ENCODE measurements at regions not wholly inside any gene's neighbourhood (a gene's known extent, or its start where the extent isn't known, plus 50 kb on each side); places are given as distances from the start of the nearest gene placed in this dataset.
"Not testable (repeated sequence)": the region's sequence is repeated elsewhere in the genome, so short reads cannot be mapped to it uniquely, and the experiment has no call there.

DNA sequence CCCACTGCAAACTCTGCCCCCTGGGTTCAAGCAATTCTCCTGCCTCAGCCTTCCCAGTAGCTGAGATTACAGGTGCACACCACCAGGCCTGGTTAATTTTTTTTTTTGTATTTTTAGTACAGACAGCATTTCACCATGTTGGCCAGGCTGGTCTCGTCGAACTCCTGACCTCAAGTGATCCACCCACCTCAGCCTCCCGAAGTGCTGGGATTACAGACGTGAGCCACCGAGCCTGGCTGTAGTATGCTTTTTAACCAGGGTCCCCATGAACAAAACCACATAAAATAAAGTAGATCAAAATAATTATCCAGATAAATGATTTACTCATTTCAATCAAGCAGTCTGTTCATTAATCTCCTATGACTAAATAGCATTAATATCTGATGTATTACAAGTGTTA, 2144.0 kb downstream of the TP53TG3F start:
- TF ChIP-seq, protein P1, sequence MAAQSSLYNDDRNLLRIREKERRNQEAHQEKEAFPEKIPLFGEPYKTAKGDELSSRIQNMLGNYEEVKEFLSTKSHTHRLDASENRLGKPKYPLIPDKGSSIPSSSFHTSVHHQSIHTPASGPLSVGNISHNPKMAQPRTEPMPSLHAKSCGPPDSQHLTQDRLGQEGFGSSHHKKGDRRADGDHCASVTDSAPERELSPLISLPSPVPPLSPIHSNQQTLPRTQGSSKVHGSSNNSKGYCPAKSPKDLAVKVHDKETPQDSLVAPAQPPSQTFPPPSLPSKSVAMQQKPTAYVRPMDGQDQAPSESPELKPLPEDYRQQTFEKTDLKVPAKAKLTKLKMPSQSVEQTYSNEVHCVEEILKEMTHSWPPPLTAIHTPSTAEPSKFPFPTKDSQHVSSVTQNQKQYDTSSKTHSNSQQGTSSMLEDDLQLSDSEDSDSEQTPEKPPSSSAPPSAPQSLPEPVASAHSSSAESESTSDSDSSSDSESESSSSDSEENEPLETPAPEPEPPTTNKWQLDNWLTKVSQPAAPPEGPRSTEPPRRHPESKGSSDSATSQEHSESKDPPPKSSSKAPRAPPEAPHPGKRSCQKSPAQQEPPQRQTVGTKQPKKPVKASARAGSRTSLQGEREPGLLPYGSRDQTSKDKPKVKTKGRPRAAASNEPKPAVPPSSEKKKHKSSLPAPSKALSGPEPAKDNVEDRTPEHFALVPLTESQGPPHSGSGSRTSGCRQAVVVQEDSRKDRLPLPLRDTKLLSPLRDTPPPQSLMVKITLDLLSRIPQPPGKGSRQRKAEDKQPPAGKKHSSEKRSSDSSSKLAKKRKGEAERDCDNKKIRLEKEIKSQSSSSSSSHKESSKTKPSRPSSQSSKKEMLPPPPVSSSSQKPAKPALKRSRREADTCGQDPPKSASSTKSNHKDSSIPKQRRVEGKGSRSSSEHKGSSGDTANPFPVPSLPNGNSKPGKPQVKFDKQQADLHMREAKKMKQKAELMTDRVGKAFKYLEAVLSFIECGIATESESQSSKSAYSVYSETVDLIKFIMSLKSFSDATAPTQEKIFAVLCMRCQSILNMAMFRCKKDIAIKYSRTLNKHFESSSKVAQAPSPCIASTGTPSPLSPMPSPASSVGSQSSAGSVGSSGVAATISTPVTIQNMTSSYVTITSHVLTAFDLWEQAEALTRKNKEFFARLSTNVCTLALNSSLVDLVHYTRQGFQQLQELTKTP (IDR thresholded peaks at IDR 0.05; ENCODE audit: low read depth in 1 of 2, partially characterized antibody in 2 of 2): not testable (repeated sequence)
- TF ChIP-seq, protein P2, sequence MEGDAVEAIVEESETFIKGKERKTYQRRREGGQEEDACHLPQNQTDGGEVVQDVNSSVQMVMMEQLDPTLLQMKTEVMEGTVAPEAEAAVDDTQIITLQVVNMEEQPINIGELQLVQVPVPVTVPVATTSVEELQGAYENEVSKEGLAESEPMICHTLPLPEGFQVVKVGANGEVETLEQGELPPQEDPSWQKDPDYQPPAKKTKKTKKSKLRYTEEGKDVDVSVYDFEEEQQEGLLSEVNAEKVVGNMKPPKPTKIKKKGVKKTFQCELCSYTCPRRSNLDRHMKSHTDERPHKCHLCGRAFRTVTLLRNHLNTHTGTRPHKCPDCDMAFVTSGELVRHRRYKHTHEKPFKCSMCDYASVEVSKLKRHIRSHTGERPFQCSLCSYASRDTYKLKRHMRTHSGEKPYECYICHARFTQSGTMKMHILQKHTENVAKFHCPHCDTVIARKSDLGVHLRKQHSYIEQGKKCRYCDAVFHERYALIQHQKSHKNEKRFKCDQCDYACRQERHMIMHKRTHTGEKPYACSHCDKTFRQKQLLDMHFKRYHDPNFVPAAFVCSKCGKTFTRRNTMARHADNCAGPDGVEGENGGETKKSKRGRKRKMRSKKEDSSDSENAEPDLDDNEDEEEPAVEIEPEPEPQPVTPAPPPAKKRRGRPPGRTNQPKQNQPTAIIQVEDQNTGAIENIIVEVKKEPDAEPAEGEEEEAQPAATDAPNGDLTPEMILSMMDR (IDR thresholded peaks at IDR 0.05 in 2 of 3, conservative IDR thresholded peaks at IDR 0.05 in 1 of 3; ENCODE audit: insufficient read depth in 2 of 3, low read depth in 1 of 3, low read length in 3 of 3): not testable (repeated sequence)
- not testable (repeated sequence) for TF ChIP-seq ZNF232 (CRISPR knock-in tag; IDR thresholded peaks at IDR 0.05); NCOR1 (IDR thresholded peaks at IDR 0.05); BHLHE40 (IDR thresholded peaks at IDR 0.05; ENCODE audit: low read length); RNF2 (IDR thresholded peaks at IDR 0.05); HDAC6 (IDR thresholded peaks at IDR 0.05; ENCODE audit: low read depth, low read length); ZFP1 (CRISPR knock-in tag; IDR thresholded peaks at IDR 0.05); NFYB (IDR thresholded peaks at IDR 0.05; ENCODE audit: extremely low read depth, insufficient read length); ZNF217 (CRISPR knock-in tag; IDR thresholded peaks at IDR 0.05); ZNF274 (IDR thresholded peaks at IDR 0.05; ENCODE audit: borderline replicate concordance, low read depth, low read length)
- TF ChIP-seq, protein P3, sequence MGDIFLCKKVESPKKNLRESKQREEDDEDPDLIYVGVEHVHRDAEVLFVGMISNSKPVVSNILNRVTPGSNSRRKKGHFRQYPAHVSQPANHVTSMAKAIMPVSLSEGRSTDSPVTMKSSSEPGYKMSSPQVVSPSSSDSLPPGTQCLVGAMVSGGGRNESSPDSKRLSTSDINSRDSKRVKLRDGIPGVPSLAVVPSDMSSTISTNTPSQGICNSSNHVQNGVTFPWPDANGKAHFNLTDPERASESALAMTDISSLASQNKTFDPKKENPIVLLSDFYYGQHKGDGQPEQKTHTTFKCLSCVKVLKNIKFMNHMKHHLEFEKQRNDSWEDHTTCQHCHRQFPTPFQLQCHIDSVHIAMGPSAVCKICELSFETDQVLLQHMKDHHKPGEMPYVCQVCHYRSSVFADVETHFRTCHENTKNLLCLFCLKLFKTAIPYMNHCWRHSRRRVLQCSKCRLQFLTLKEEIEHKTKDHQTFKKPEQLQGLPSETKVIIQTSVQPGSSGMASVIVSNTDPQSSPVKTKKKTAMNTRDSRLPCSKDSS (IDR thresholded peaks at IDR 0.05; ENCODE audit: low read depth, partially characterized antibody): not testable (repeated sequence)

Measured in K562 (cell line).